Ascending aorta (tissue), 2 donors: ENCODE measurements at regions not wholly inside any gene's neighbourhood (a gene's known extent, or its start where the extent isn't known, plus 50 kb on each side); places are given as distances from the start of the nearest gene placed in this dataset.

Experiments
- DNase-seq, 2 donors: peaks; one replicate each; pipeline ENCODE4 v3.0.0-alpha.2; 2019; ENCODE audit warnings: low spot score in 2 of 2
- H3K27ac ChIP-seq, 2 donors: fragments of 200-600 bp; sonication (generic); one replicate each; pipeline ENCODE4 v1.5.1; 2016 to 2017; ENCODE audit warnings: mild to moderate bottlenecking in 1 of 2
- H3K27me3 ChIP-seq: fragments of 200-600 bp; sonication (generic); one replicate; pipeline ENCODE4 v1.5.1; 2017
- H3K36me3 ChIP-seq, 2 donors: fragments of 200-600 bp; sonication (generic); one replicate each; pipeline ENCODE4 v1.5.1; 2016
- H3K4me1 ChIP-seq, 2 donors: fragments of 200-600 bp; sonication (generic); one replicate each; pipeline ENCODE4 v1.5.1; 2016 to 2017; ENCODE audit warnings: mild to moderate bottlenecking in 1 of 2
- H3K4me3 ChIP-seq, 2 donors: fragments of 200-600 bp; sonication (generic); one replicate each; pipeline ENCODE4 v1.5.1; 2016 to 2017; ENCODE audit warnings: mild to moderate bottlenecking in 1 of 2
- H3K9me3 ChIP-seq, 2 donors: fragments of 200-600 bp; sonication (generic); one replicate each; pipeline ENCODE4 v1.5.1; 2016
- CTCF ChIP-seq, 3 experiments: fragments of 200-600 bp in 2 of 3; fragments of 450-650 bp in 1 of 3; sonication (generic) in 2 of 3; IDR thresholded peaks; one replicate each; pipeline ENCODE4 v1.5.1; 2016 to 2019; ENCODE audit warnings: antibody characterized with exemption in 3 of 3, mild to moderate bottlenecking in 1 of 3, moderate library complexity in 1 of 3
- intact Hi-C: fragments of 100-400 bp; cut with DNase I; formaldehyde crosslinking; loops from one replicate; pipeline ENCODE4 v1.15.1; 2023

DNA sequence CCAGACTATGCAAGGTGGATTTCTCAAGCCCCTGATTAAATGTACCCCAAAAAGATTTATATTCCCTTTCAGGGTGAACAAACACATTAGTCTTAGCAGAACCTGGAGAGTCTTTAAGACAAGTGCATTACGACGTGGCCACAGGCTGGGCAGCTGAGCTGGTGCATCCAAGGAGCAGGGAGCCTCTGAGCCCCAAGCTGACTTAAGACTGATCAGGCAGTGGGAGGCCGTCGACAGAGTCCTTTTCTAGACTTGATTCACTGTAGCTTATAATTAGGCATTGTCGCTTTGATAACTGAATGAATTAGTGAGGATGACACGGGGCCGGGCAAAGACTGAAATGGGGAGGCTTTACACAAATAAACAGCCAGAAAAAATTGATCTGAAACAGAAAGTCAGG is 353.2 kb downstream of the GPAM start:
- Histone ChIP-seq H3K9me3 (no peaks in the 10 kb centered on the region), H3K36me3 (no peaks in the 10 kb centered on the region), H3K27ac (no peak overlapping the region), H3K4me3 (no peak overlapping the region), H3K27me3 (no peaks in the 10 kb centered on the region), H3K4me1 (no peaks in the 10 kb centered on the region)
- no peak for TF ChIP-seq CTCF (IDR thresholded peaks at IDR 0.05)
- intact Hi-C loops: no loop called here
- DNase-seq: no peak

GRCh38 chr10:111831058-111831457 is 352.5 kb downstream of the GPAM start:
- Histone ChIP-seq H3K27ac (no peak overlapping the region), H3K4me3 (no peak overlapping the region), H3K4me1 (peaks cover 0 to 3% of the 10 kb centered on the region in 2 donors), H3K9me3 (no peaks in the 10 kb centered on the region), H3K36me3 (no peaks in the 10 kb centered on the region), H3K27me3 (no peaks in the 10 kb centered on the region)
- no peak for DNase-seq
- intact Hi-C loops: no loop called here
- TF ChIP-seq CTCF (IDR thresholded peaks at IDR 0.05): no peak

GRCh38 chr10:111833251-111833650 is 350.3 kb downstream of the GPAM start:
- no peak for DNase-seq
- Histone ChIP-seq H3K27me3 (no peaks in the 10 kb centered on the region), H3K4me3 (no peak overlapping the region), H3K27ac (no peak overlapping the region), H3K9me3 (no peaks in the 10 kb centered on the region), H3K4me1 (peaks cover 0 to 3% of the 10 kb centered on the region in 2 donors), H3K36me3 (no peaks in the 10 kb centered on the region)
- intact Hi-C loops: no loop called here
- no peak for TF ChIP-seq CTCF (IDR thresholded peaks at IDR 0.05)

DNA sequence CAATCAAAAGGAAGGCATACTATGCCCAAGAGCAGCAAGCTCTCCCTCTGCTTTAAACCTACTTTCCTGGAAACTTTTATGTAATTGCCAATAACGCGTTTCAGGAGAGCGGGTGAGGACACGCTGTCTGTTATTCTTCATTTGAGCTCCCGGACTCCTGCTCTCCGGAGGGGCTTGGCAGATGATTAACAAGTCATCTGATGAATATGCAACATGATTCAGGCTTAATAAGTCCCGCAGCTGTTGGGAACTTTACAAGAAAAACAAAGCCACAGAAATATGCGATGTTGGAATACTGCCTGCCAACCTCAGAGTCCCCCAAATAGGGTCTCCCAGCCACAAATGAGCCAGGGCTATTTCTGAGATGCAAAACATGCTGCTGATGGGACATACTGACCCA is 348.0 kb downstream of the GPAM start:
- DNase-seq: no peak
- Histone ChIP-seq H3K4me3 (no peak overlapping the region), H3K27ac (no peak overlapping the region)

GRCh38 chr10:111836064-111836463 is 347.5 kb downstream of the GPAM start:
- H3K27ac ChIP-seq: no peak overlapping the region
- H3K27me3 ChIP-seq: no peaks in the 10 kb centered on the region
- no peak for TF ChIP-seq CTCF (IDR thresholded peaks at IDR 0.05)
- intact Hi-C loops: no loop called here
- H3K4me1 ChIP-seq: peaks cover 0 to 3% of the 10 kb centered on the region in 2 donors
- no peak overlapping the region for H3K4me3 ChIP-seq
- no peaks in the 10 kb centered on the region for H3K36me3 ChIP-seq
- DNase-seq: no peak
- H3K9me3 ChIP-seq: no peaks in the 10 kb centered on the region

More for the DNA sequence above, 348.0 kb downstream of the GPAM start:
- Histone ChIP-seq H3K36me3 (no peaks in the 10 kb centered on the region), H3K4me1 (peaks cover 0 to 3% of the 10 kb centered on the region in 2 donors), H3K27me3 (no peaks in the 10 kb centered on the region), H3K9me3 (no peaks in the 10 kb centered on the region)
- no peak for TF ChIP-seq CTCF (IDR thresholded peaks at IDR 0.05)
- intact Hi-C loops: no loop called here

- intact Hi-C loops: no loop called here
- TF ChIP-seq CTCF (IDR thresholded peaks at IDR 0.05): no peak
Measured at GRCh38 chr10:111836571-111836970, 347.0 kb downstream of the GPAM start.

More at GRCh38 chr10:111836571-111836970, 347.0 kb downstream of the GPAM start:
- Histone ChIP-seq H3K27me3 (no peaks in the 10 kb centered on the region), H3K4me1 (peaks cover 0 to 3% of the 10 kb centered on the region in 2 donors), H3K4me3 (no peak overlapping the region), H3K27ac (no peak overlapping the region), H3K9me3 (no peaks in the 10 kb centered on the region), H3K36me3 (no peaks in the 10 kb centered on the region)
- DNase-seq: no peak
